ENCODE measurements at regions not wholly inside any gene's neighbourhood (a gene's known extent, or its start where the extent isn't known, plus 50 kb on each side); places are given as distances from the start of the nearest gene placed in this dataset.
A peak's percentile ranks its signal among the peaks of the same experiment; 100 is the strongest.
"Not testable (repeated sequence)": the region's sequence is repeated elsewhere in the genome, so short reads cannot be mapped to it uniquely, and the experiment has no call there.

DNA sequence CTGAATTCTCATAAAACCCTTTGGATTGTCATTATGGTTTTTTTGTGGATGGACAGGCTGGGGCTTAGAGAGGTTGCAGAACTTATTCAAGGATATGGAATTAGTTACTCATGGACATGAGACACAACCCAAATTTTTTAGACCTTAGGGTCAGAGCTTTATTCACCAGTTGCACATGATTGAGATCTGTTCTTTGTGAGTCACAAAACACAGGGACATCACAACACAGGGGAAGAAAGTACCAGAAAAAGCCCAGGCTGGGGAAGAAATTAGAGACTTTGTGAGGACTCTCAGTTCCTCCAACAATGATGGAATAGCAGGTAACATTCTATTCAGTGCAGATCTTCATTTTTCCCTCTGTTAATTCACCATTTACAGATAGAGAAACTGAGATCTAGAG lies 602.4 kb upstream of the CPEB2 start:
- DNase-seq, result no peak

DNA sequence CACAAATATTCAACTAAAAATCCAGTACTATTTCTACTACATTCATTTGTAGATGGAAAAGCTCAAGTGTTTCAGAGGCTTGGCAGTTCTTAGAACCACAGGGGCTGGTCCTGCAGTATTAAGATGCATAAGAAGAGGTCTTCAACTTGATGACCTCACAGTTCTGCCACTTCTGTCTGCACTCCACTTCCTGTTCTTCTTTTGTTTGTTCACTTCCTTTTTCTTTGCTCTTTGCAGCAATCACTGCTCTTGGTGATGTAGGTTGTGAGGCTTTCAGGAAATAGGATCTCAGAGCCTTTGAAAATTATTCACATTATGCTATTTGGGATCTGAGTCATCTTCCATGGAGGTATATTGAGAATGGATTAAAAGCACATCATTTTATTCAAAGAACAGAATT lies 602.0 kb upstream of the CPEB2 start:
- no peak for DNase-seq

DNA sequence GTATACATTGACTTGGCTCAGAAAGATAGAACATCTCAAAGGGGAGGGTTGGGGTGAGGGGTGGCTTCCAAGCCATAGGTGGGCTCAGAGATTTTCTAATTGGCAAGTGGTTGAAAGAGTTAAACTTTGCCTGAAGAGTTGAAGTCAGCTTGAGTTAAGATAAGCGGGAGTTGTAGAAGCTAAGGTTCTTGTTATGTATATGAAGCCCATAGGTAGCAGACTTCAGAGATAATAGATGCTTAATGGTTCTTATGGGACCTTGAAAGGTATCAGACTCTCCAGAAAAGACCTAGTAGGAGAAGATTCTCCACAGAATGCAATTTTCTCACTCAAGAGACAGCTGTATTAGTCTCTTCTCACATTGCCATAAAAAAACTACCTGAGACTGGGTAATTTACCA lies 599.1 kb upstream of the CPEB2 start:
- DNase-seq, result no peak

DNA sequence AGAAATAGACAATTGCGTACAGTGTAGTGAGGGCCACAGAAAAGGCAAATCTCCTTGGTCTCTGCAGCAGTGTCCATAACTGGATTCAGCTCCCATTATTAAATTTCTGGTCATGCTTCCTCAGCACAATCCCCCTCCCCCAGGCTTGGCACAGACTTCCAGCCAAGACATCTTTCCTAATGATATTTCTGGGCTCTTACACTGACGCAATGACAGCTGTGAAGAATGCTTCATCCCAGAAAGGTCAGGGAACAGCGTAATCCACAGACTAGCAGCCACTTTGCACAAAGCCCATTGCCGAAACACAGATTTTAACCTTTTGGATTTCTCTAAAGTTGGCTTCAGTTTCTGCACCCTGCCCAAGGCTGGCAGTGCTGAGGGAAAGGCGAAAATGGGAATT lies 597.6 kb upstream of the CPEB2 start:
- DNase-seq, result no peak

DNA sequence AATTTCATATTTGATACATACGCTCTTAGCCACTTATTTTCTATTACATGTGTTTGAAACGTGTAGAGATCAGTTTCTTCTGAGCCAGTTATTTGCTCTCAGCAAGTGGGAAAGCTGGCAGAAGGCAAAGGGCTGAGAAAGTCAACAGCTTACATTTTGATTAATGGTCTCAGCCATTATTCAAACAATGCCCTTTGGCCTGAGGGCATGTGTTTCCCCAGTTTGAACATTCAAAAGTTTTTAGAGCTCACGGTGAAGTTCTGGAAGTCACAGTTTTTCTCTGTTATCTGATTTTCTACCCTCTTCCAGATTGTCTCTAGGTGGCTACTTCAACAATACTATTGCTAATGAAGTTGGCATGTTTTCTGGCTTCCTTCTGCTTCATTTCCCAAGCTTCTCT lies 591.8 kb upstream of the CPEB2 start:
- DNase-seq, result no peak

DNA sequence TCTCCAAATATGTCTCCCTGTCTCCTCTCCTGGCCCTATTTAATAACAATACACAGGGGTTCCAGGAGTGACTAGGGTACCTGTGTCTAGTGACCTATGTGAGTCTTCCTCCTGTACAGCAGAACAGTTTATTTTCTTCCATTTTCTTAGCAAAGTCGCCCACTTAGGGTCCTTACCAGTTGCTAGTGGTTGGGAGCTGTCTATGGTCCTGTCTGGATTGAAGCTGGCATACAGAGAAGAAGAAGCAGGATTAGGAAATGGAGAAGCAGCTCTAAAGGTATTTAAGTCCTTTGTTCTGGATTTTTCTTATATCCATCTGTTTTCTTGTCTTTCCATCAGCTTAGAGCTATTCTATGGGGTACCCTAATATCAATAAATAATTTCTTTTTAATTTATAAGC lies 587.1 kb upstream of the CPEB2 start:
- DNase-seq, result no peak

DNA sequence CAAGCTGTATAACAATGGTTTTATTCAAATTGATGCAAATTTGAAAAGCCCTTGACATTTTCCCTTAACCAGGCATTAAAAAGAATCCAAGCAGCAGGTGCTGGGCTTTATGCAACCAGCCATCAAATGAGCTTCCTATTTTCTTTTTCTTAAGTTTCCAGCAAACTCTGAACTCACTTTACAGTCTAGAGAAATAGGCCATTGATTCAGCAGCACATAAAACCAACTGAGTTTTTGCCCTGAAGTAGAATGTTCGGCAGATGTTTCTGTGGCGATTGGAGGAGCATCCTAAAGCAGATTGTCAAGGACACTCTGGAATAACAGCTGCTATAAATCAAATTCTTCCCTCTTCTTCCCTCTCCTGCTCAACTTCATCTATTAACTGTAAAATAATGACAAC lies 582.8 kb upstream of the CPEB2 start:
- no peak for DNase-seq

DNA sequence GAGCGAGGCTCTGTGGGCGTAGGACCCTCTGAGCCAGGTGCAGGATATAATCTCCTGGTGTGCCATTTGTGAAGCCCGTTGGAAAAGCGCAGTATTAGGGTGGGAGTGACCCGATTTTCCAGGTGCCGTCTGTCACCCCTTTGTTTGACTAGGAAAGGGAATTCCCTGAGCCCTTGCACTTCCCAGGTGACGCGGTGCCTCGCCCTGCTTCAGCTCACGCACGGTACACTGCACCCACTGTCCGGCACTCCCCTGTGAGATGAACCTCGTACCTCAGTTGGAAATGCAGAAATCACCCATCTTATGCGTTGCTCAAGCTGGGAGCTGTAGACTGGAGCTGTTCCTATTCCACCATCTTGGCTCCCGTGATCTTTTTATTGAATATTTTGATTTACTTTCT lies 576.0 kb upstream of the CPEB2 start:
- not testable (repeated sequence) for DNase-seq

DNA sequence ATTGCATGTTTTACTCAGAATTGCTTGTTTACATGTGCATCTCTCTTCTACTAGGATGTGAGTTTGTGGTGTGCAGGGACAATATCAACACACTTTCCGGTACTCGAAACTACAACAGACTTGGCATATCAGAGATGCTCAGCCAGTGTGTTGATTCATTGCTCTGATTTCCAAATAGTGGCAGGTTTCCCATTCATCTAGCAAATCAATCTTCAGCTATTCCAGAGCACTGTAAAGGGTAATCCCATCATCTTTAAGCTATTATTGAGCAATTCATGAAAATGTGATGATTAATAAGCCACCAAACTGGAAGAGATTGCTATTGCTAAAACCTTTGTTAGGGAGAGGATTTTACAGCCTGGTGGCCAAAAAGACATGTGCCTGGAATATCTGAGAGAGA lies 574.2 kb upstream of the CPEB2 start:
- no peak for DNase-seq

DNA sequence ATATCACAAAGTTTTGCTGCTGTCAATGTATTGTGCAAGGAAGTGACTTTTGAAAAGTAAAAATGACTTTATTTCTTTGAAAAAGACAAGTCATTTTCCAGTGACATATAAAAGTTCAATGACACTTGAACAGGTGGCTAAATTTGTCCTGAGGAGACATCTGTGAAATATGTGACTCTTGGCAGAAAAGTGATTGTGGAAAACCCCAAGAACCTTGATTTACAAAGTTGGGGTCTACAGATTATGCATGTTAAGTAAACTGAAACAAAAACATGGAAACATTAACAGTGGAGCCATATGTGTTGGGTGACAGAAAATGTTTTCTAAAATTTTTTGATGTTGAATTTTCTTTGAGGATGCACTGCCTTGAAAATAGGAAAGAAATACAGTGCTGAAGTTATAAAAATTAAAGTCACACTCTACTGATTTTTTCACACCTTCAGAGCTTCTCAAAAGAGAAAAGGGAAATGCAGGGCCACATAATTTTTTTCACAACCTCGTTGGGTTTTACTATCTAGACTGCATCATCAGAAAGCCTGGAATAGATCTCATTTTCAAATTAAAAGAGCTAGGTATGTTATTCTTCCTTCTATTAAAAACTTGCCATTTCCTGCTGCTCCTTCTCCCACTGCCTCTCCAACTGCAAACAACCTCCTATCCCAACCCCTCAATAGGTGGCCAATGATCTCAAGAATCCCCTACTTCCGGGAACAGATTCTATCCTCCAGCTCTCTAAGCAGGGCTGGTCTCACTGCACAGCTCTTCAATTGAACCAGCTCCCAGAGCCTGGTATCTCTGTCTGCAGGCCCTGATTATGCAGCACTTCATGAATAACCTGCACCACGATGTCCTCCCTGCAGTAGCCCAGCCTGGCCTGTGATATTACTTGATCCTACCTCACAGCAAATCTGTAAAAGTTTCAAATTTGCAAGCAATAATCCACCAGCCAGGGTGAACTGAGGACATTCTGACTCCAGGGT lies 570.8 kb upstream of the CPEB2 start:
- no peak for DNase-seq

DNA sequence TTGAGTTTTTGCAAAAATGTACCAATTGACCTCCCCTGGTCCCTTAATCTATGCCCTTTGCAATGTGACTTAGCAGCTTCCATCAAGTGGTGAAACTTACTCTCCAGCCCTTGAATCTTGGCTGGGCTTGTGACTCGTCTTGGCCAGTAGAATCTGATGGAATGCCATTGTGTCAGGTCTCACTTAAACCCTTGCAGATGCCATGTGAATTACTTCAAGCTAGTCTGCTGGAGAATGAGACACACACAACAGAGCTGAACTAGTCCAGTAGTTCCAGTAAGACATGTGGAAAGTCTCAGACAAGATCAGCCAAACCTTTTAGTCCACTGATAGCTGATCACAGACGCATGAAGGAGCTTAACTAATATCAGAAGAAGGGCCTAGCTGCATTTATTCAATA lies 567.8 kb upstream of the CPEB2 start:
- no peak for DNase-seq

DNA sequence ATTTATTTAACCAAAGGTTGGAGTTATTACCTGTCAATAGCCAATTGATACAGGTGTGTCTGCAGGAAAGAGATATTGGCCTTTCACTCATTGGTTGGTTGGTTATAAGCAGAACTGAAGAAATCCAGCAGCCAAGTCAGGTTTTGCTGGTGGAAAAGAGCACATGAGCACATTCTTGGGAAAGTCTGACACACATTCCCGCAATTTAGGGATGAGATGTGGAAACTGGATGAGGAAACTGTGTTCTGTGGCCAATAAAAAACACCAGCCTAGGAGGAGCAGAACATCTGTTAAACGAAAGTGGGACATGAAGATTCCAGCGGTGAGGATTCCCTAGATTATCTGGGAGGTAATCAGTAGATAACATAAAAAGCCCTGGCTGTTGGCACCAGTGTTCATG lies 567.4 kb upstream of the CPEB2 start:
- no peak for DNase-seq

DNA sequence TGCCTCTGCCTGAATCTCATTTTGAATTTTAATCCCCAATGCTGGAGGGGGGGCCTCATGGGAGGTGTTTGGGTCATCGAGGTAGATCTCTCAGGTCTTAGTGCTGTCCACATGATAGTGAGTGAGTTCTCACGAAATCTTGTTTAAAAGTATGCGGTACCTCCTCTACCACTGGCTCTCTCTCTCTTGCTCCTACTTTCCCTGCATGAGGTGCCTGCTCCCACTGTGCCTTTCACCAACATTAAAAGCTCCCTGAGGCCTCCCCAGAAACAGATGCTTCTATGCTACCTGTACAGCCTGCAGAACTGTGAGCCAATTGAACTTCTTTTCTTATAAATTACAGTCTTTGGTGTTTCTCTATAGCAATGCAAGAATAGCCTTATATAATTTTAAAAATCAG lies 560.7 kb upstream of the CPEB2 start:
- DNase-seq, result no peak

DNA sequence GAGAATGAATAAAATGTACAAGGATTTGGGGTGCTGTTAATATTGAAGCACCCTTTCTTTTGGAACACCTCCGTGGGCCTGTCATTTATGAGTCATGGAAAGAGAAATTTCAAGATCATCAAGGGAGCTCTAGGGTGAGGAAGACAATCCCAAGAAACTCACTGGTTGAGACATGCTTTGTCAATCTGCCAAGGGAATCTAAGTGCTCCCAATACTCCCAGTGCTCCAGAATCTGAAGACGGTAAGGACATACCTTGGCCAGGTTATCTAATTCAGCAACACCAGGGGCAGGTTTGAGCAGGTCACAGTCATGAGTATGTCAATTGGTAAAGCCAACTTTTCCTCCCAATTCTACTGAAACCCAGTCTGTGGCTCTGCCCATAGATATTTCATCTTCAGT lies 556.4 kb upstream of the CPEB2 start:
- DNase-seq, result no peak

DNA sequence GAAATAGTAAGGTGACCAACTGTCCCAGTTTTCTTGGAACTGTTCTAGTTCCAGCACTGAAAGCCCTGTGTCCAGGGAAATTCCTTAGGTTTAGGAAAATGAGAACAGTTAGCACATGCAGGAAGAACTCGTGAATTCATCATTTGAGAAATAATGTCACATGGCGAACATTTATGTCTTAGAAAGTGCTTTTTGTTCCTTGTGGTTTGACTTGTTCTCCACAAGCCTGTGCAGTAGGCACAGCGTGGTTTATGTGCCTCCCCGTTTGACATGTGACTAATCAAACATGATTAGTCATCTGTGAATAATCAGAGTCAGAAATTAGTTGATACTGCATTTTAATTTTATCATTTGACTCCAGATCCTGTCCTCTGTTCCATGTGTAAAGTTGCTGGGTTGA lies 556.0 kb upstream of the CPEB2 start:
- DNase-seq, result peak; percentile 44

DNA sequence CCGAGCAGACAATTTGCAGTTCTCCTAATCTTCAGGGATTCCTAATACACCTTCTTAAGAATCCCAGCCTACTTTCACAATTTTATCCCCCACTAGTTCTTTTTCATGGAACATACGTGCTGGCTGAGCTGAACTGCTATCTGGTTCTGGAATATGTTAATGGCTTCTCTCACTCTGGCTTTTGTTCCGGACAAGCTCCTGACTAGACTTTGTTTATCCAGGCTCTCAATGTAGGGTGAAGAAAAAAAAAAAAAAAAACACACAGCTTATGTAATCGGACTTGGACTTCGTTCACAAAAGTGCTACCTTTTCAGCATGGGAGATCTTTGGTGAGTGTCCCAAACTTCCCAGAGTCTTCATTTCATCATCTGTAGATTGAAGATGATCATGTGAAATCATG lies 555.4 kb upstream of the CPEB2 start:
- DNase-seq, result no peak

DNA sequence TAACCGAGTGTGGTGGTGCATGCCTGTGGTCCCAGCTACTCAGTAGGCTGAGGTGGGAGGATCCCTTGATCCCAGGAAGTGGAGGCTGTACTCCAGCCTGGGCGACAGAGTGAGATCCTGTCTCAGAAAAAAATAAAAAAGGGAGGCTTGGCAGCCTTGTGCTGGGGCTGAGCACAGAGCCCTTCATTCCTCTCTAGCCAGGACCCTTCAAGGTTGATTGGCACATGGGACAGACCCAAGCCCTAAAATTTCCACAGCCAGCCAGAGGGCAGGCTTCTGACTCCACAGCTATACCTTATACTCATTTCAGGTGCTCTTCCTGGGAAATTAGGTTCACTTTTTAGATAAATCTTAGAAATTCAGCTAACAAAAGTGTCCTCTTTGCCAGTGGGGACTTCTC lies 553.0 kb upstream of the CPEB2 start:
- no peak for DNase-seq

DNA sequence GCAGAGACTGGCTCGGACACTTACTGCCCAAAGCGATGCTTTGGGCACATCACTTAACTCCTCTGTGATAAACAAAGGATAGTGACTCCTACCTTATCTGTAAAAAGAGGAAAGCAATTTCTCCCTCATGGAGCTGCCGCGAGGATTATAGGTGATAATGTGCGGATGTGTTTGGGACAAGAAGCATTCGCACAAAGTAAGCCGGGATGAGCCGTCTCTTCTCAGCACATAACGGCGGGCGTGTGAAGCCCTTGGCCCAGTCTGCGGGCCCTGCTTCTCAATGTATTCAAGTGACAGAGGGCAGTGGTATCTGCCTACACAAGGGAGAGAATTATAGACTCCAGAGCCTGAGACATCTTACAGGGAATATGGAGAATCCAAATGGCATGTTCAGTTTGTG lies 550.3 kb upstream of the CPEB2 start:
- no peak for DNase-seq

DNA sequence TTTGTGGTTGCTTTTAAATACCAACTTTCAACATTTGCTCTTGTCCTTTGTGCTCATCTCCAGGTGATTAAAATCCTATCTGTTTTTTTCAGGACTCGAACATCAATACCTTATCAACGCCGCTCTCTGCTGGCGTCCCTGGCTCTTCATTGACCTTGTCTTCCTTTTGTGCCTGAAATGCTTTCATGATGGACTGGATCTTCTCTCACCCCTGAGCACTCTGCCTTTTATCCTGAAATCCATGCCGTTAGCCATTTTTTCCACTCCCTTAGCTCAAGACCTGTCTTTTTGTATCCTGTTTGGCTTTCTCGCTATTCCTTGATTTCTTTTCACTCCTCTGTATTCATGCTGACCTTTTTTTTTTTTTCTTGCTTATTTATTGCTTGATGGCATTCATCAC lies 549.5 kb upstream of the CPEB2 start:
- no peak for DNase-seq

DNA sequence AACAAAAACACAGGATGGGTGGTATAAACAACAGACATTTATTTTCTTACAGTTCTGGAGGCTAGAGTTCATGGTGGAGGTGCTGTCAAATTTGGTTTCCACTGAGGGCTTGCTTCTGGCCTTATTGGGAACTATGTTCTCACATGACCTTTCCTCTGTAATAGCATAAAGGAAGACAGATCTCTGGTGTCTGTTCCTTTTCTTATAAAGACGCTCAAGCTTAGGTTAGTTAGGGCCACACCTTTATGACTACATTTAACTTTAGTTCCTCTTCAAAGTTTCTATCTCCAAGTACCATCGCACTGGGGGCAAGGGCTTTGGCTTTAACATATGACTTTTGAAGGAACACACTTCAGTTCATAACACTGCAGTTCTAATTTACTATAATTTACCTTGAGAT lies 543.8 kb upstream of the CPEB2 start:
- no peak for DNase-seq

DNA sequence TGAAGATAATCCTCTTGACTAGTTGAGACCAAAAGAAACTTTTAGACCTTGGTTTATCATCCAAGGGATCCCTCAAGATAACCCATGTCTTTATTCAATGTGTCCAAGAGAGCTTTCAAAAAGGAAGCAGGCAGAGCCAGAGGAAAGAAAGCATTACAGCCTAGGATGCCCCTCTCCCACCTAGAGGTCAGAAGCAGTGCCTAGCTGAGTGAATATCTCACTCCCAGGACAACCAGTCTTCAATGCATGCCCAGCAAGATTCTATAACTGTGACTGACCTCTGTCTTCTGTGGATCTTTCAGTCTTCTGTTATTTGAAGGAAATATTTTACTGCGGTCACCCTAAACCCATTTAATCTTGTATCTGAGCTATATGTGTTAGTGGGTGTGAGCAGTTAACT lies 537.2 kb upstream of the CPEB2 start:
- DNase-seq, result no peak

DNA sequence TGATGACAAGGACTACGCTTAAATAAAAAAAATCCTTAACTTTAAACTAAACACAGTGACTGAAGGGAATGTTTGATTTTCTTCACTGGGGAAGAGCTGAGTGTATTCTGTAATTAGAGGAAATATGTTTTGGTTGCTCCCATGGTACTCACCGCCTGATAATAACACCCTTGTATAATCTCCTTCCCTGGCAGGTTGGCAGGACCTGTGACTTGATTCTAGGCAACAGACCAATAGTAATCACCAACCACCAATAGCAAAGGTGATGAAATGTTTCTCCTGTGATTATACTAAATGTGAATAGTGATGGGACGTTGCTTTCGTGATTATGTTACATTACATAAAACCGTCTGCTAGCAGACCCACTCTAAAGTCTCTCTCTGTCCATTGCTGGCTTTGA lies 536.8 kb upstream of the CPEB2 start:
- DNase-seq, result no peak

DNA sequence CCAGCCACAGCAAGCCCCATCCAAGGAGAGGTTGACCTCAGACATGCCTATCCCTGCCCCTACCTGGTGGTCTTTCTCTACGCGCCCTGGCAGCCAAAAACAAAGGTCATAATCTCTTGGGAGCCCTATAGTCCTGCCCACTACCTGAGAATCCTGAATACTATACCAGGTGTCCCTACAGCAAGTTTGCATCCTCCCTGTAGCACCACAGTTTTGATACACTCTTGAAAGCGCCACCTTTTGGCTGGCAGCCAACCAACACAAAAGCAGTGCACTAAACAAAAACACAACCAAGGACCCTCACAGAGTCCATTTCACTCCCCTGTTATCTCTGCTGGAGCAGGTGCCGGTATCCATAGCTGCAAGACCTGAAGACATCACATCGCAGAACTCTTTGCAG lies 523.8 kb upstream of the CPEB2 start:
- DNase-seq, result no peak

DNA sequence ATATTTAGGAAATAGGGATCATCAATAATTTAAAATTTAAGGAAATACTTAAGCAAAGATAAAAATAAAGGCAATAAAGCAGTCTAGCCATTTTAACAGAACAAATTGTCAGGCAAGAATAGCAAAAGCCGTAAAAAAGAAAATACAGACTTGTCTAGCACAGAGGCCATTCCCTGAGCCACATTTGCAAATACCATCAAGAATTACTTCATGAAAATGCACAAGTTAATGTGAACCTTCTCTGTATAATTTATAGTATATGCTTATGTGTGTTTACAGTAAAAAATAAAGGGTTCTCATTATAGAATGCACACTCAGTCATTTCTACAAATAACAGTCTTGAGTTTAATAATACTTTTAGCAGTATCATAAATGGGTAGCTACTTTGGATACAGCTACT lies 505.9 kb upstream of the CPEB2 start:
- DNase-seq, result no peak

DNA sequence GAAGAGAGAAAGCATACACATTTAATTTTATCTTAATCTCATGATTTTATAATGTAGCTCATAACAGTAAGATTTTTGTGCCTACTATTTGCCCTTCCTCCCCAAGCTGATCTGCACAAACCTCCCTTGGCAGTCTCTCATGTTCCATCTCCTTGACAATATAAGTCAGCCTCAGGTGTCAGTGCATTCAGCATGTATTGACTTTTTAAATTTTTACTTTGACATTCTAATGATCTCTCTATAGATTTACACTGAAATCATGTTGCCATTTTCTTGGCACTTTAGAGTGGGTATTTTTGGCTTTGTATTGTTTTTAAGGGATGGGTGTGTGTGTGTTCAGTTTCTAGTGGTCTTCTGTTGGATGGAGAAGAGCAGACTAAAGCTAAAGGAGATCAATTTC lies 505.3 kb upstream of the CPEB2 start:
- DNase-seq, result no peak
